Neural progenitor cell (in vitro differentiated cells): ENCODE measurements at regions not wholly inside any gene's neighbourhood (a gene's known extent, or its start where the extent isn't known, plus 50 kb on each side); places are given as distances from the start of the nearest gene placed in this dataset.

Source experiments
- DNase-seq: peaks from one replicate; pipeline ENCODE4 v3.0.0-alpha.2; 2016; ENCODE audit warnings: low spot score
- H2AFZ ChIP-seq: fragments of 200-600 bp; sonication (generic); replicated peaks from 2 replicates; pipeline ENCODE4 v1.6.1; 2016; ENCODE audit warnings: antibody characterized with exemption
- H3F3A ChIP-seq: fragments of 200-600 bp; sonication (generic); 2 replicates; pipeline ENCODE4 v1.6.1; 2016; ENCODE audit warnings: antibody characterized with exemption, low read depth
- H3K27ac ChIP-seq: fragments of 200-600 bp; sonication (generic); 2 replicates; pipeline ENCODE4 v1.5.1; 2016; ENCODE audit warnings: mild to moderate bottlenecking
- H3K27me3 ChIP-seq: fragments of 200-600 bp; sonication (generic); 2 replicates; pipeline ENCODE4 v1.6.1; 2016; ENCODE audit warnings: mild to moderate bottlenecking, moderate library complexity
- H3K36me3 ChIP-seq: fragments of 200-600 bp; sonication (generic); 2 replicates; pipeline ENCODE4 v1.5.1; 2016
- H3K4me1 ChIP-seq: fragments of 200-600 bp; sonication (generic); 2 replicates; pipeline ENCODE4 v1.6.1; 2016; ENCODE audit warnings: mixed run types
- H3K4me2 ChIP-seq: fragments of 200-600 bp; sonication (generic); 2 replicates; pipeline ENCODE4 v1.6.1; 2016
- H3K4me3 ChIP-seq: fragments of 200-600 bp; sonication (generic); 2 replicates; pipeline ENCODE4 v1.5.1; 2016
- H3K79me2 ChIP-seq: fragments of 200-600 bp; sonication (generic); 2 replicates; pipeline ENCODE4 v1.6.1; 2016; ENCODE audit warnings: low read depth
- H3K9ac ChIP-seq: fragments of 200-600 bp; sonication (generic); 2 replicates; pipeline ENCODE4 v1.6.1; 2016
- H3K9me3 ChIP-seq: fragments of 200-600 bp; sonication (generic); 2 replicates; pipeline ENCODE4 v1.5.1; 2016; ENCODE audit warnings: low read depth
- H4K20me1 ChIP-seq: fragments of 200-600 bp; sonication (generic); 2 replicates; pipeline ENCODE4 v1.6.1; 2016; ENCODE audit warnings: low read depth
- H3K27ac Mint-ChIP-seq: 3 replicates; pipeline ENCODE4 v1.8.0; 2021; ENCODE audit warnings: mixed read lengths
- H3K27me3 Mint-ChIP-seq: 2 replicates; pipeline ENCODE4 v1.8.0; 2022; ENCODE audit warnings: low read depth, mild to moderate bottlenecking, inconsistent platforms, moderate library complexity, mixed read lengths; ENCODE audit not compliant: insufficient read depth
- H3K36me3 Mint-ChIP-seq: 3 replicates; pipeline ENCODE4 v1.8.0; 2021; ENCODE audit warnings: mixed read lengths
- H3K4me1 Mint-ChIP-seq: 3 replicates; pipeline ENCODE4 v1.8.0; 2021; ENCODE audit warnings: mixed read lengths
- H3K4me3 Mint-ChIP-seq: 3 replicates; pipeline ENCODE4 v1.8.0; 2021; ENCODE audit warnings: mild to moderate bottlenecking, moderate library complexity, mixed read lengths
- H3K9me3 Mint-ChIP-seq: 3 replicates; pipeline ENCODE4 v1.8.0; 2020; ENCODE audit warnings: mixed read lengths
- EZH2 ChIP-seq: fragments of 200-600 bp; sonication (generic); IDR thresholded peaks from 2 replicates; pipeline ENCODE4 v1.6.1; 2017; ENCODE audit warnings: antibody characterized with exemption, mild to moderate bottlenecking, moderate library complexity
- EZH2phosphoT487 ChIP-seq: fragments of 200-600 bp; sonication (generic); IDR thresholded peaks from 2 replicates; pipeline ENCODE4 v1.6.1; 2017; ENCODE audit warnings: antibody characterized with exemption
- TF ChIP-seq, protein P1 (sequence below): fragments of 200-600 bp; sonication (generic); IDR thresholded peaks from 2 replicates; pipeline ENCODE4 v1.5.1; 2017; ENCODE audit warnings: antibody characterized with exemption, mild to moderate bottlenecking

- Mint-ChIP-seq H3K4me3 (no peak overlapping the region), H3K27ac (no peak overlapping the region)
- H3K4me1 ChIP-seq: no peaks in the 10 kb centered on the region
Measured at GRCh38 chr16:9300252-9300651, 208.8 kb downstream of the HAPSTR1 start.

GRCh38 chr16:9302072-9302471 is 210.6 kb downstream of the HAPSTR1 start:
- Mint-ChIP-seq H3K36me3 (no peaks in the 10 kb centered on the region), H3K4me1 (peaks cover 2% of the 10 kb centered on the region), H3K9me3 (peaks cover 3% of the 10 kb centered on the region), H3K27me3 (peaks cover 6% of the 10 kb centered on the region), H3K27ac (no peak overlapping the region), H3K4me3 (no peak overlapping the region)
- Histone ChIP-seq H3K36me3 (no peaks in the 10 kb centered on the region), H3K9me3 (no peaks in the 10 kb centered on the region), H2AFZ (no peak overlapping the region), H3K4me3 (no peak overlapping the region), H3K27me3 (no peaks in the 10 kb centered on the region), H4K20me1 (no peaks in the 10 kb centered on the region), H3K27ac (no peak overlapping the region), H3K9ac (no peak overlapping the region), H3K4me2 (no peak overlapping the region), H3K79me2 (no peaks in the 10 kb centered on the region), H3F3A (no peaks in the 10 kb centered on the region), H3K4me1 (no peaks in the 10 kb centered on the region)
- TF ChIP-seq EZH2phosphoT487 (no peak), EZH2 (no peak)
- TF ChIP-seq, protein P1, sequence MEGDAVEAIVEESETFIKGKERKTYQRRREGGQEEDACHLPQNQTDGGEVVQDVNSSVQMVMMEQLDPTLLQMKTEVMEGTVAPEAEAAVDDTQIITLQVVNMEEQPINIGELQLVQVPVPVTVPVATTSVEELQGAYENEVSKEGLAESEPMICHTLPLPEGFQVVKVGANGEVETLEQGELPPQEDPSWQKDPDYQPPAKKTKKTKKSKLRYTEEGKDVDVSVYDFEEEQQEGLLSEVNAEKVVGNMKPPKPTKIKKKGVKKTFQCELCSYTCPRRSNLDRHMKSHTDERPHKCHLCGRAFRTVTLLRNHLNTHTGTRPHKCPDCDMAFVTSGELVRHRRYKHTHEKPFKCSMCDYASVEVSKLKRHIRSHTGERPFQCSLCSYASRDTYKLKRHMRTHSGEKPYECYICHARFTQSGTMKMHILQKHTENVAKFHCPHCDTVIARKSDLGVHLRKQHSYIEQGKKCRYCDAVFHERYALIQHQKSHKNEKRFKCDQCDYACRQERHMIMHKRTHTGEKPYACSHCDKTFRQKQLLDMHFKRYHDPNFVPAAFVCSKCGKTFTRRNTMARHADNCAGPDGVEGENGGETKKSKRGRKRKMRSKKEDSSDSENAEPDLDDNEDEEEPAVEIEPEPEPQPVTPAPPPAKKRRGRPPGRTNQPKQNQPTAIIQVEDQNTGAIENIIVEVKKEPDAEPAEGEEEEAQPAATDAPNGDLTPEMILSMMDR: no peak
- no peak for DNase-seq

More at GRCh38 chr16:9300252-9300651, 208.8 kb downstream of the HAPSTR1 start:
- DNase-seq: no peak
- Histone ChIP-seq H3K27me3 (no peaks in the 10 kb centered on the region), H3K27ac (no peak overlapping the region), H2AFZ (no peak overlapping the region), H4K20me1 (no peaks in the 10 kb centered on the region), H3K79me2 (no peaks in the 10 kb centered on the region), H3K4me3 (no peak overlapping the region), H3K36me3 (no peaks in the 10 kb centered on the region), H3F3A (no peaks in the 10 kb centered on the region), H3K4me2 (no peak overlapping the region), H3K9me3 (no peaks in the 10 kb centered on the region), H3K9ac (no peak overlapping the region)
- Mint-ChIP-seq H3K27me3 (peaks cover 3% of the 10 kb centered on the region), H3K9me3 (peaks cover 3% of the 10 kb centered on the region), H3K36me3 (no peaks in the 10 kb centered on the region), H3K4me1 (peaks cover 7% of the 10 kb centered on the region)
- TF ChIP-seq EZH2phosphoT487 (no peak), EZH2 (no peak)
- TF ChIP-seq, protein P1: no peak

GRCh38 chr16:9306753-9307152 is 215.3 kb downstream of the HAPSTR1 start:
- Histone ChIP-seq H3K9ac (no peak overlapping the region), H3K79me2 (no peaks in the 10 kb centered on the region), H3K4me2 (no peak overlapping the region), H3K9me3 (no peaks in the 10 kb centered on the region), H3K36me3 (no peaks in the 10 kb centered on the region), H3K27ac (no peak overlapping the region), H3K4me3 (no peak overlapping the region), H4K20me1 (no peaks in the 10 kb centered on the region), H3K27me3 (no peaks in the 10 kb centered on the region), H3K4me1 (peaks cover 13% of the 10 kb centered on the region), H2AFZ (no peak overlapping the region), H3F3A (no peaks in the 10 kb centered on the region)
- no peak overlapping the region for H3K4me3 Mint-ChIP-seq
- no peak for TF ChIP-seq EZH2phosphoT487
- TF ChIP-seq, protein P1: no peak
- TF ChIP-seq EZH2: no peak
- H3K27ac Mint-ChIP-seq: no peak overlapping the region
- DNase-seq: no peak
- no peaks in the 10 kb centered on the region for H3K9me3 Mint-ChIP-seq
- peaks cover 32% of the 10 kb centered on the region for H3K4me1 Mint-ChIP-seq
- H3K36me3 Mint-ChIP-seq: no peaks in the 10 kb centered on the region
- H3K27me3 Mint-ChIP-seq: peaks cover 6% of the 10 kb centered on the region
